GM23338 (cell line): ENCODE measurements at regions not wholly inside any gene's neighbourhood (a gene's known extent, or its start where the extent isn't known, plus 50 kb on each side); places are given as distances from the start of the nearest gene placed in this dataset.

Experiments used
- ATAC-seq: fragments of 200-7000 bp; cut with Tn5 transposase; 3 replicates; pipeline ENCODE4 v1.9.1; 2020
- DNase-seq: peaks from one replicate; pipeline ENCODE4 v3.0.0-alpha.2; 2015; ENCODE audit warnings: low spot score
- H2AFZ ChIP-seq: fragments of 200-600 bp; sonication (generic); 2 replicates; pipeline ENCODE4 v1.8.0; 2016; ENCODE audit warnings: antibody characterized with exemption, mild to moderate bottlenecking, moderate library complexity
- H3F3A ChIP-seq: fragments of 200-600 bp; sonication (generic); replicated peaks from 2 replicates; pipeline ENCODE4 v1.8.0; 2017; ENCODE audit warnings: antibody characterized with exemption, mixed run types, low read depth
- H3K27ac ChIP-seq: fragments of 200-600 bp; sonication (generic); 2 replicates; pipeline ENCODE4 v1.6.1; 2016; ENCODE audit warnings: low read depth
- H3K27me3 ChIP-seq: fragments of 200-600 bp; sonication (generic); 2 replicates; pipeline ENCODE4 v1.8.0; 2016; ENCODE audit warnings: mild to moderate bottlenecking, mixed run types, moderate library complexity; ENCODE audit not compliant: insufficient read depth
- H3K36me3 ChIP-seq: fragments of 200-600 bp; sonication (generic); 2 replicates; pipeline ENCODE4 v1.8.0; 2016; ENCODE audit warnings: mild to moderate bottlenecking; ENCODE audit not compliant: insufficient read depth
- H3K4me1 ChIP-seq: fragments of 200-600 bp; sonication (generic); 2 replicates; pipeline ENCODE4 v1.8.0; 2016; ENCODE audit warnings: mild to moderate bottlenecking, moderate library complexity; ENCODE audit not compliant: insufficient read depth
- H3K4me2 ChIP-seq: fragments of 200-600 bp; sonication (generic); 2 replicates; pipeline ENCODE4 v1.7.1; 2017; ENCODE audit warnings: mixed run types
- H3K4me3 ChIP-seq: fragments of 200-600 bp; sonication (generic); 2 replicates; pipeline ENCODE4 v1.6.1; 2016; ENCODE audit warnings: mixed run types
- H3K79me2 ChIP-seq: fragments of 200-600 bp; sonication (generic); replicated peaks from 2 replicates; pipeline ENCODE4 v1.8.0; 2017; ENCODE audit warnings: mild to moderate bottlenecking; ENCODE audit not compliant: insufficient read depth
- H3K9me2 ChIP-seq: fragments of 200-600 bp; sonication (generic); 2 replicates; pipeline ENCODE4 v1.8.0; 2017; ENCODE audit not compliant: insufficient read depth
- H4K20me1 ChIP-seq: fragments of 200-600 bp; sonication (generic); replicated peaks from 2 replicates; pipeline ENCODE4 v1.8.0; 2017; ENCODE audit warnings: mild to moderate bottlenecking; ENCODE audit not compliant: insufficient read depth
- H3K27ac Mint-ChIP-seq: 2 replicates; pipeline ENCODE4 v1.8.0; 2020; ENCODE audit warnings: inconsistent platforms, mild to moderate bottlenecking, moderate library complexity, mixed read lengths
- H3K27me3 Mint-ChIP-seq: 3 replicates; pipeline ENCODE4 v1.8.0; 2022; ENCODE audit warnings: low read depth, mild to moderate bottlenecking, moderate library complexity, mixed read lengths, inconsistent platforms; ENCODE audit not compliant: insufficient read depth, poor library complexity
- H3K36me3 Mint-ChIP-seq: 3 replicates; pipeline ENCODE4 v1.8.0; 2021; ENCODE audit warnings: low read depth, mild to moderate bottlenecking, inconsistent platforms, moderate library complexity, mixed read lengths
- H3K4me1 Mint-ChIP-seq: 3 replicates; pipeline ENCODE4 v1.8.0; 2020; ENCODE audit warnings: mild to moderate bottlenecking, inconsistent platforms, mixed read lengths
- H3K4me3 Mint-ChIP-seq: 3 replicates; pipeline ENCODE4 v1.8.0; 2021; ENCODE audit warnings: moderate library complexity, mild to moderate bottlenecking, inconsistent platforms, mixed read lengths
- H3K9me3 Mint-ChIP-seq: 3 replicates; pipeline ENCODE4 v1.8.0; 2020; ENCODE audit warnings: moderate library complexity, mild to moderate bottlenecking, inconsistent platforms, mixed read lengths
- CREB1 ChIP-seq: fragments of 250-450 bp; sonication (Bioruptor Pico); IDR thresholded peaks from 2 replicates; pipeline ENCODE4 v1.5.0; 2020; ENCODE audit warnings: low read depth, mild to moderate bottlenecking, moderate library complexity
- CTCF ChIP-seq, 2 experiments: fragments of 200-600 bp in 1 of 2; sonication (generic) in 1 of 2; conservative IDR thresholded peaks; 2 replicates each; pipeline versions ENCODE4 v1.5.1 to v1.6.1; 2016 to 2017; ENCODE audit warnings: antibody characterized with exemption in 2 of 2, low read depth in 2 of 2, mild to moderate bottlenecking in 2 of 2, moderate library complexity in 1 of 2
- ETS1 ChIP-seq: IDR thresholded peaks from 2 replicates; pipeline ENCODE4 v1.6.1; 2016; ENCODE audit warnings: antibody characterized with exemption
- EZH2 ChIP-seq: fragments of 200-600 bp; sonication (generic); IDR thresholded peaks from one replicate; pipeline ENCODE4 v1.8.0; 2017; ENCODE audit warnings: antibody characterized with exemption, mild to moderate bottlenecking, low read depth; ENCODE audit not compliant: unreplicated experiment
- EZH2phosphoT487 ChIP-seq: fragments of 200-600 bp; sonication (generic); IDR thresholded peaks from one replicate; pipeline ENCODE4 v1.8.1; 2018; ENCODE audit warnings: antibody characterized with exemption; ENCODE audit not compliant: unreplicated experiment
- REST ChIP-seq: IDR thresholded peaks from one replicate; pipeline ENCODE4 v1.6.1; 2018; ENCODE audit warnings: antibody characterized with exemption; ENCODE audit not compliant: unreplicated experiment
- STAT1 ChIP-seq: IDR thresholded peaks from one replicate; pipeline ENCODE4 v1.6.1; 2016; ENCODE audit warnings: antibody characterized with exemption; ENCODE audit not compliant: unreplicated experiment
- ZNF114 ChIP-seq: fragments of 250-450 bp; sonication (Bioruptor Pico); IDR thresholded peaks from 2 replicates; pipeline ENCODE4 v1.5.0; 2020; ENCODE audit warnings: mild to moderate bottlenecking, moderate library complexity

GRCh38 chr4:10879411-10880110 is 195.0 kb upstream of the CLNK start:
- Mint-ChIP-seq H3K27ac (no peak overlapping the region), H3K9me3 (no peaks in the 10 kb centered on the region), H3K27me3 (peaks cover 2% of the 10 kb centered on the region), H3K4me3 (no peak overlapping the region), H3K4me1 (peaks cover 12% of the 10 kb centered on the region), H3K36me3 (no peaks in the 10 kb centered on the region)
- Histone ChIP-seq H3K4me2 (no peak overlapping the region), H3K4me1 (peaks cover 7% of the 10 kb centered on the region), H3K79me2 (no peaks in the 10 kb centered on the region), H3K27me3 (no peaks in the 10 kb centered on the region), H3K9me2 (peaks cover 5% of the 10 kb centered on the region; the same call in 1 of the 2 replicates), H3F3A (no peaks in the 10 kb centered on the region), H2AFZ (no peak overlapping the region), H3K4me3 (no peak overlapping the region), H4K20me1 (no peaks in the 10 kb centered on the region), H3K36me3 (no peaks in the 10 kb centered on the region), H3K27ac (no peak overlapping the region)
- ATAC-seq, result no peak
- DNase-seq, result no peak
- TF ChIP-seq EZH2, result no peak
- TF ChIP-seq EZH2phosphoT487, result no peak

GRCh38 chr4:10878861-10879260 is 194.3 kb upstream of the CLNK start:
- Mint-ChIP-seq H3K27me3 (peaks cover 2% of the 10 kb centered on the region), H3K4me1 (peaks cover 12% of the 10 kb centered on the region), H3K9me3 (no peaks in the 10 kb centered on the region), H3K4me3 (no peak overlapping the region), H3K36me3 (no peaks in the 10 kb centered on the region), H3K27ac (no peak overlapping the region)
- Histone ChIP-seq H2AFZ (0 out of 2 replicates have a peak overlapping the region, but pooled peaks have one; percentile 38), H3K4me1 (peaks cover 7% of the 10 kb centered on the region), H3F3A (no peaks in the 10 kb centered on the region), H4K20me1 (no peaks in the 10 kb centered on the region), H3K36me3 (no peaks in the 10 kb centered on the region), H3K9me2 (peaks cover 5% of the 10 kb centered on the region; the same call in 1 of the 2 replicates), H3K4me2 (no peak overlapping the region), H3K4me3 (no peak overlapping the region), H3K79me2 (no peaks in the 10 kb centered on the region), H3K27ac (no peak overlapping the region), H3K27me3 (no peaks in the 10 kb centered on the region)
- DNase-seq (no peak), ATAC-seq (no peak)
- TF ChIP-seq ETS1 (no peak), ZNF114 (CRISPR knock-in tag) (no peak), CTCF (conservative IDR thresholded peaks at IDR 0.05; ENCODE audit: low read depth in 2 of 2) (no peak), REST (no peak), EZH2 (no peak), CREB1 (CRISPR knock-in tag) (no peak), STAT1 (no peak), EZH2phosphoT487 (no peak)
